IMR-90 (cell line): ENCODE measurements at regions not wholly inside any gene's neighbourhood (a gene's known extent, or its start where the extent isn't known, plus 50 kb on each side); places are given as distances from the start of the nearest gene placed in this dataset.

ENCODE experiments used
- ATAC-seq: fragments of 200-7000 bp; cut with Tn5 transposase; 2 replicates; pipeline ENCODE4 v1.9.1; 2020; ENCODE audit warnings: low read depth, mild to moderate bottlenecking, moderate library complexity
- BruUV-seq: library from RNA; stranded (reverse); fragments of 400-500 nt; replicated peaks from 2 replicates; lab custom pipeline; 2021; lab: Mats Ljungman, UMichigan
- CTCF ChIA-PET: fragments of 300-600 bp; formaldehyde crosslinking; extraction: SDS; loops from one replicate; lab custom pipeline; 2021; ENCODE audit warnings: antibody characterized with exemption; lab: Yijun Ruan, JAX
- POLR2A ChIA-PET: fragments of 300-600 bp; sonication (Branson Sonifier 250); formaldehyde crosslinking; loops from one replicate; lab custom pipeline; 2022; ENCODE audit warnings: antibody characterized with exemption; ENCODE audit not compliant: unreplicated experiment; lab: Charles Lee
- DNase-seq: peaks from one replicate; pipeline ENCODE4 v3.0.0; 2013
- H2AFZ ChIP-seq: replicated peaks from 2 replicates; pipeline ENCODE3; 2013; ENCODE audit warnings: low read length, mild to moderate bottlenecking; ENCODE audit not compliant: poor library complexity
- H2AK5ac ChIP-seq: 2 replicates; pipeline ENCODE4 v1.6.1; 2013; ENCODE audit warnings: low read depth, low read length, inconsistent platforms
- H2AK9ac ChIP-seq: replicated peaks from 2 replicates; pipeline ENCODE3; 2013; ENCODE audit warnings: mild to moderate bottlenecking, low read depth, low read length, moderate library complexity; ENCODE audit not compliant: poor library complexity
- H2BK120ac ChIP-seq: 2 replicates; pipeline ENCODE4 v1.6.1; 2013; ENCODE audit warnings: low read depth, low read length, inconsistent platforms
- H2BK15ac ChIP-seq: 3 replicates; pipeline ENCODE4 v1.6.1; 2013; ENCODE audit warnings: low read depth, low read length, inconsistent platforms
- H2BK20ac ChIP-seq: 2 replicates; pipeline ENCODE4 v1.6.1; 2013; ENCODE audit warnings: low read depth, mild to moderate bottlenecking, inconsistent platforms, low read length, moderate library complexity
- H2BK5ac ChIP-seq: 2 replicates; pipeline ENCODE4 v1.6.1; 2013; ENCODE audit warnings: mild to moderate bottlenecking, low read depth, low read length, inconsistent platforms; ENCODE audit not compliant: poor library complexity, severe bottlenecking
- H3K14ac ChIP-seq: replicated peaks from 2 replicates; pipeline ENCODE4 v1.6.1; 2013; ENCODE audit warnings: low read depth, low read length, inconsistent platforms
- H3K18ac ChIP-seq: 2 replicates; pipeline ENCODE4 v1.6.1; 2013; ENCODE audit warnings: low read depth, low read length, control low read depth
- H3K23ac ChIP-seq: 2 replicates; pipeline ENCODE4 v1.6.1; 2013; ENCODE audit warnings: low read depth, low read length, inconsistent platforms
- H3K27ac ChIP-seq: 2 replicates; pipeline ENCODE4 v1.5.1; 2013; ENCODE audit warnings: mild to moderate bottlenecking, control low read depth, low read length; ENCODE audit not compliant: insufficient read depth
- H3K27me3 ChIP-seq: 2 replicates; pipeline ENCODE4 v1.6.1; 2013; ENCODE audit warnings: low read length; ENCODE audit not compliant: control insufficient read depth, insufficient read depth
- H3K36me3 ChIP-seq: 2 replicates; pipeline ENCODE4 v1.6.1; 2013; ENCODE audit warnings: low read length, mixed read lengths; ENCODE audit not compliant: control insufficient read depth, insufficient read depth
- H3K4ac ChIP-seq: 2 replicates; pipeline ENCODE4 v1.6.1; 2013; ENCODE audit warnings: low read depth, low read length, inconsistent platforms
- H3K4me1 ChIP-seq: 2 replicates; pipeline ENCODE4 v1.6.1; 2013; ENCODE audit warnings: low read length, mixed read lengths; ENCODE audit not compliant: control insufficient read depth, insufficient read depth
- H3K4me2 ChIP-seq: 2 replicates; pipeline ENCODE4 v1.6.1; 2013; ENCODE audit warnings: low read depth, mild to moderate bottlenecking, control low read depth, low read length, moderate library complexity
- H3K4me3 ChIP-seq: 2 replicates; pipeline ENCODE4 v1.5.1; 2013; ENCODE audit warnings: low read depth, mild to moderate bottlenecking, control low read depth, low read length, moderate library complexity; ENCODE audit not compliant: insufficient read depth
- H3K56ac ChIP-seq: 2 replicates; pipeline ENCODE4 v1.6.1; 2013; ENCODE audit warnings: low read length, inconsistent platforms; ENCODE audit not compliant: insufficient read depth; ENCODE audit errors: extremely low read depth
- H3K79me1 ChIP-seq, 2 experiments: 2 replicates each; pipeline ENCODE4 v1.6.1; 2013; ENCODE audit warnings: low read length in 2 of 2, inconsistent platforms in 1 of 2, low read depth in 1 of 2
- H3K9ac ChIP-seq: 2 replicates; pipeline ENCODE4 v1.6.1; 2013; ENCODE audit warnings: low read depth, low read length, control low read depth
- H3K9me1 ChIP-seq: 2 replicates; pipeline ENCODE4 v1.6.1; 2013; ENCODE audit warnings: low read length, inconsistent platforms; ENCODE audit not compliant: insufficient read depth
- H3K9me3 ChIP-seq: 2 replicates; pipeline ENCODE4 v1.6.1; 2013; ENCODE audit warnings: low read length; ENCODE audit not compliant: control insufficient read depth, insufficient read depth
- H4K20me1 ChIP-seq: 2 replicates; pipeline ENCODE4 v1.6.1; 2013; ENCODE audit warnings: low read length, inconsistent platforms; ENCODE audit not compliant: insufficient read depth
- H4K5ac ChIP-seq: 2 replicates; pipeline ENCODE4 v1.6.1; 2013; ENCODE audit warnings: mild to moderate bottlenecking, low read depth, low read length, control low read depth
- H4K8ac ChIP-seq, 2 experiments: 2 replicates each; pipeline ENCODE4 v1.6.1; 2013; ENCODE audit warnings: low read depth in 2 of 2, low read length in 2 of 2, control low read depth in 1 of 2, inconsistent platforms in 1 of 2
- H4K91ac ChIP-seq: 2 replicates; pipeline ENCODE4 v1.6.1; 2013; ENCODE audit warnings: low read depth, low read length, inconsistent platforms; ENCODE audit not compliant: insufficient read depth
- CTCF ChIP-seq: conservative IDR thresholded peaks from 2 replicates; pipeline ENCODE4 v1.5.1; 2012; ENCODE audit warnings: mild to moderate bottlenecking, low read depth, low read length, improper control_type of control experiment
- MAZ ChIP-seq: IDR thresholded peaks from 2 replicates; pipeline ENCODE4 v1.6.1; 2012; ENCODE audit warnings: low read depth, mild to moderate bottlenecking, low read length, improper control_type of control experiment, moderate library complexity, borderline replicate concordance
- POLR2A ChIP-seq: IDR thresholded peaks from 2 replicates; pipeline ENCODE4 v1.6.1; 2012; ENCODE audit warnings: mild to moderate bottlenecking, low read depth, low read length
- USF2 ChIP-seq: fragments of 150-350 bp; IDR thresholded peaks from 2 replicates; pipeline ENCODE4 v1.6.1; 2017; ENCODE audit warnings: mild to moderate bottlenecking, antibody characterized with exemption, low read length, low read depth
- dilution Hi-C: fragments of 300-500 bp; cut with HindIII; formaldehyde crosslinking; loops from one replicate; pipeline ENCODE4 v1.14.3; 2018; ENCODE audit warnings: low sequenced_read_pairs; ENCODE audit not compliant: unreplicated experiment
- in situ Hi-C: fragments of 300-500 bp; cut with MboI; formaldehyde crosslinking; loops from 3 replicates; pipeline ENCODE4 v1.14.3; 2019; ENCODE audit warnings: low sequenced_read_pairs, inconsistent platforms, mixed read lengths
- intact Hi-C: fragments of 100-400 bp; cut with micrococcal nuclease; formaldehyde crosslinking; loops from 2 replicates; pipeline ENCODE4 v1.10.0; 2022

GRCh38 chr7:17063045-17063383 lies 181.2 kb upstream of the AGR3 start:
- no peak overlapping the region for H2AFZ ChIP-seq
- H4K5ac ChIP-seq = no peak overlapping the region
- DNase-seq (peak; percentile 25), ATAC-seq (peak; percentile 80)
- H3K14ac ChIP-seq = no peak overlapping the region
- ChIA-PET POLR2A (no interaction called here), CTCF (interaction anchor here (0.5 to 2.0 kb wide), 7 partner anchors 9 to 511 kb away, joined by 3 to 9 read pairs (median 3); no protein-coding TSS in a partner anchor)
- no peak overlapping the region for H2BK120ac ChIP-seq
- H4K20me1 ChIP-seq = no peaks in the 10 kb centered on the region
- H3K4ac ChIP-seq = no peak overlapping the region
- TF ChIP-seq USF2 (no peak), MAZ (no peak), CTCF (peak; percentile 40), POLR2A (no peak)
- H2BK15ac ChIP-seq = no peak overlapping the region; the same call in 2 of the 3 replicates
- no peak overlapping the region for H4K91ac ChIP-seq
- H3K4me2 ChIP-seq = no peak overlapping the region
- H3K27ac ChIP-seq = no peak overlapping the region
- H3K9me3 ChIP-seq = no peaks in the 10 kb centered on the region
- H2AK5ac ChIP-seq = no peak overlapping the region
- no peaks in the 10 kb centered on the region for H3K27me3 ChIP-seq
- in situ Hi-C loops (no loop called here), dilution Hi-C loops (no loop called here), intact Hi-C loops (loop anchor here (5.0 kb wide), 2 partner anchors 234 to 584 kb away; partner anchors contain the start of gene AHR)
- no peaks in the 10 kb centered on the region for H3K9me1 ChIP-seq
- no peak overlapping the region for H2BK20ac ChIP-seq
- H3K56ac ChIP-seq = no peak overlapping the region
- no peak overlapping the region for H3K18ac ChIP-seq
- H3K4me3 ChIP-seq = no peak overlapping the region
- H3K9ac ChIP-seq = no peak overlapping the region
- no TSS peak for BruUV-seq
- H4K8ac ChIP-seq = no peak overlapping the region; a peak in 1 of 4 replicates
- no peaks in the 10 kb centered on the region for H3K36me3 ChIP-seq
- H3K23ac ChIP-seq = no peak overlapping the region
- H3K79me1 ChIP-seq = no peaks in the 10 kb centered on the region
- no peak overlapping the region for H2AK9ac ChIP-seq
- no peaks in the 10 kb centered on the region for H3K4me1 ChIP-seq
- H2BK5ac ChIP-seq = no peak overlapping the region
